SH-SY5Y (cell line): ENCODE measurements at regions not wholly inside any gene's neighbourhood (a gene's known extent, or its start where the extent isn't known, plus 50 kb on each side); places are given as distances from the start of the nearest gene placed in this dataset.

Experiments
- GATA2 ChIP-seq: IDR thresholded peaks from 2 replicates; pipeline ENCODE4 v1.6.1; 2011; ENCODE audit warnings: mild to moderate bottlenecking, low read depth, low read length
- GATA3 ChIP-seq: IDR thresholded peaks from 2 replicates; pipeline ENCODE4 v1.6.1; 2011; ENCODE audit warnings: low read depth, mild to moderate bottlenecking, low read length, moderate library complexity

GRCh38 chr17:77897741-77898301, 60.7 kb upstream of the TNRC6C start:
- no peak for TF ChIP-seq GATA3
- no peak for TF ChIP-seq GATA2

- TF ChIP-seq GATA3 (no peak), GATA2 (no peak)
Measured at GRCh38 chr17:77898521-77899434, 59.7 kb upstream of the TNRC6C start.

- TF ChIP-seq GATA3 (no peak), GATA2 (no peak)
Measured at GRCh38 chr17:77899498-77899897, 59.0 kb upstream of the TNRC6C start.

GRCh38 chr17:77901481-77901880, 57.0 kb upstream of the TNRC6C start:
- no peak for TF ChIP-seq GATA2
- no peak for TF ChIP-seq GATA3

- TF ChIP-seq GATA2 (no peak), GATA3 (no peak)
Measured at GRCh38 chr17:77905266-77905665, 53.2 kb upstream of the TNRC6C start.

- no peak for TF ChIP-seq GATA3
- no peak for TF ChIP-seq GATA2
Measured at GRCh38 chr17:77905766-77906165, 52.7 kb upstream of the TNRC6C start.

GRCh38 chr17:77906377-77906871, 52.1 kb upstream of the TNRC6C start:
- no peak for TF ChIP-seq GATA3
- no peak for TF ChIP-seq GATA2

- TF ChIP-seq GATA3 (no peak), GATA2 (no peak)
Measured at GRCh38 chr17:77907497-77908461, 50.7 kb upstream of the TNRC6C start.

GRCh38 chr17:77908501-77908900, 50.0 kb upstream of the TNRC6C start:
- no peak for TF ChIP-seq GATA3
- TF ChIP-seq GATA2 = no peak
